GM21423 (cell line): ENCODE measurements at regions not wholly inside any gene's neighbourhood (a gene's known extent, or its start where the extent isn't known, plus 50 kb on each side); places are given as distances from the start of the nearest gene placed in this dataset.

Experiments
- ATAC-seq: cut with Tn5 transposase; IDR thresholded peaks from one replicate; pipeline ENCODE4 v1.9.1; 2021; ENCODE audit warnings: mild to moderate bottlenecking, moderate library complexity; ENCODE audit not compliant: unreplicated experiment

GRCh38 chr4:181308476-181309312, 934.5 kb upstream of the TENM3 start:
- ATAC-seq = no peak

DNA sequence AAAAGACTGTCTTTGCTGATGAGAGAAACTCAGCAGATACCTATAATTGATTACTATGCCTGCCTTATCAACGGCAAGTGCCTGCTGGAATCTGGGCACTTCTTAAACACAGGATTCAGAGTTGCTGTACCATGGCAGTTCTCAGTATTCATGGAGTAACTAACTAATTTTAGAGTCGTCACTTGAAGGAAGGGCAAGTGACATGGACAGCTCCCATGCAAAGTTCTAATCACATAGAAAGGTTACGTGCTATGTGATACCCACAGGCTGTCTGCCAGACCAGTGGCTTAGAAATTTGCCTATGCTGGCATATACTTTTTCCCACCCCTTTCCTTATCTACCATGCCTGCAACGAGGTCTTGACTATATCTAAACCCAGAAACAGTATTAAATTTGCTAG, 931.1 kb upstream of the TENM3 start:
- ATAC-seq = no peak

DNA sequence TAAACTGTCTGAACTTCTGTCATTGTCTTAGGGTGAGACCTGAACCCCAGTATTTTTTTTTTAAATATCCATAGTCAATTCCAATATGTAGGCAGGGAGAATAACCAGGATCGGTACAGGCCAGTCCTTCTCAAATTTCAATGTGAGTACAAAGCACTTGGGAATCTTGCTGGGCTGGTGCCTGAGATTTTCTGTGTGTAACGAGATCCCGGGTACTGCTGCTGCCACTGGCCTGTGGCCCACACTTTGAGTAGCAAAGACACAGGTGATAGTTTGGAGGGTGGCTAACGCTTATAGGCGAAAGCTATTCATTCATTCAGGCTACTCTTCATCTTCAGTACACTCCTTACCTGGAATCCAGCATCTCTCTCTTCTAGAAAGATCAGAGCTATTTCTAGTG, 923.6 kb upstream of the TENM3 start:
- no peak for ATAC-seq

DNA sequence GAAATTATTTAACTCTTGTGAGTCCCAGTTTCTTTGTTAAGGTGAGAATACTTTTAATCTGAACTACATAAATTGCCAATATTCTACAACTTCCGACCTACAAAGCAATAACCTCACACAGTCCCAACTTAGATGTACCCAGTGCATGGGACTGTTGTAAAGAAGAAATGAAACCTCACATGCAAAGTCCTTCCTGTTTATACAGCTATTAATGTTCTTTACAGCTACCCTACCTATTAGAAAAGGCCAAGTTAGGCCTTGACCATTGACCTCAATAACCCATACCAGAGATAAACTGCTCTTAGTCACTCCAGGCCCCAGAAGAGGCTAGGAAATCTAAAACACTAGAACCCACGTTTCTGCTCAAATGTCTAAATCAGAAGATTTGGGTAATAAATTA, 920.1 kb upstream of the TENM3 start:
- ATAC-seq = no peak

DNA sequence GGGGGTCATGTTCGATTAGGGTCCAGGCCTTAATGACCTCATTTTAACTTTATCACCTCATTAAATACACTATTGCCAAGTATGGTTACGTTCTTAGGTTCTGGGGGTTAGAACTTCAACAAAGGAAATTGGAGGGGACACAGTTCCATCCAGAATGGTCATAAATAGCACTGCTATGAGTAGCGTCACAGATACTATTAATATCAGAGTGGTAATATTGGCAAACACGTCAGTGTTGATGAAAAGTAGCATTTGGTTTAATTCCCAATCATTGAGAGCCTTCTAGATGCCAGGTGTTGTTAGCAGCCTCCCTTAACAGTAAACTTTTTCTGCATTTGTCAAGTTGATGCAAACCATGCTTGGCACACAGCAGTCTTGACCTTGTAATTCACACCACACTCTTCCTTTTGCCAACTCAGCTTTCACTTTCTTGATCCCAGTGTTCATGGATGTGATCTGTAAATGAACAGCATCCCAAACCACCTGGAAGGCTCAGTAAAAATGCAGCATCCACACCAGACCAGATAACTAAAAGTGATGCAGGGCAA, 912.5 kb upstream of the TENM3 start:
- ATAC-seq = no peak

DNA sequence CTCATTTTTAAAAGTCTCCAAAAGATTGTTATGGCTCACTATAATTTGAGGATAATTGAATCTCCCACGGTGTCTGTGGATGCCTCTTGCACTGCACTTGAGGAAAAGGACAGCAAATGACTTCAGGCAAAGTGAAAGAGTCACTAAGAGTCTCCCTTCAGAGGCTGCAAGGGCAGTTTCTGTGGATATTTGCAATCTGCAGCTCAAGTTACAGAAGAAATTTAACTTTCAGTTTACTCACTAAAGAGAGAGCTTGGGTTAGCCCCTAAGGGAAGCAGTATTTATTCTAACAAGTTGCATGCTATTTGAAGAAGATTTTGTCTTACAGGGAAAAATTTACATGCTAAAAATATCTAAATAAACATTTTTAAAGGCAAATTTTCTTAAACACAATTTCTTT, 912.0 kb upstream of the TENM3 start:
- ATAC-seq = no peak

DNA sequence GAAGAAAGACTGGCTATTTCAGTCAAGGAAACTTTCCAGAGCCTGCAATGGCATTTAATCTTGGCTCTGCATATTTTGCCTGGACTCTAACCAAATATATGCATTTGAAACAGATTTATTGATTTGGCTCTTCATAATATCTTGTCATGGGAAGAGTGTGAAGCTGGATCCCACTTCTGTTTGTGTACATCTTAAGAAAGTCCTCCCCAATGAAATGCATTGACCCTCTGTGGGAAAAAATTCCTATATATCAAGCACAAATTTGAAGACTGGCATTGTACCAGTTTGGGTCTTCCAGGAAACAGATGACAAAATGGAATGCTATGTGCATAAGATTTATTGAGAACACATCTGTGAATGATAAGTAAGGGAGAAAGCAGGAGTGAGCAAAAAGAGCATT, 897.3 kb upstream of the TENM3 start:
- ATAC-seq = no peak

GRCh38 chr4:181350615-181351415, 892.4 kb upstream of the TENM3 start:
- ATAC-seq = no peak

GRCh38 chr4:181364504-181364903, 878.7 kb upstream of the TENM3 start:
- no peak for ATAC-seq

DNA sequence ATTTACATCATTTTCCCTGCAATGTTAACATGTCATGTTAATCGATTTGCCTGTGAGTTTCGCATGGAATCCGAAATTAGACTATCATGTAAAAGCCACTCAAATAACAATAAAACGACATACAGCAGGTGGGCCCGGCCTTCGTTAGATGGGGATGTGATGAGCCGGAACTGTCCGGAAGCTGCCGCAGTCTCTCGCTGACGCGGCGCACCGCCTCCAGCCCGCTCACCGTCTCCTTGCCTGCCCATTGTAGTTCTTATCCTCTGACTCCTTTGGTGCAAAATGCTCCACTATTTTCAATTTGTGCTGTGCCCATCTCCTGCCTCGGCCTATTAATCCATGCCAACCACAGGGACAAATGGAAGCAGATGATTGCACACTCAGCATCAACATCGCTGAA, 877.5 kb upstream of the TENM3 start:
- ATAC-seq = no peak

DNA sequence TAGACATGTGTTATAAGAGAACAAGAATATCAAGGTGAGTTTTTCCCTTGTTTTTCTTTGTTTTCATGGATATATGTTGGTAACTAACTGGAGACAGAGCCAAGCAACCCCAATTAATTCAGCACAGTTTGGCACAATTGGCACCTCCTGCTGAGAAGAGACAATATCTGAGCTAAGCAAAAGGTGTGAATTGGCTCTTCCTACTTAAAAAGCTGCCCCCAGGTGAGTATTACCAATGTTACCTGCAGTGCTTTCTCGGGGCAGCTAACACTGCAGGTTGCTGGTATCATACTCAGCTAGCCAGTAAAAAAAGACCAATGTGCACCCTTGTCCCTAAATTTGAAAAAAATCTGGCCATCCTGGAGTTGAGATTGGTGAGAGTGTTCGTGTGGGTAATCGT, 871.2 kb upstream of the TENM3 start:
- ATAC-seq = no peak

DNA sequence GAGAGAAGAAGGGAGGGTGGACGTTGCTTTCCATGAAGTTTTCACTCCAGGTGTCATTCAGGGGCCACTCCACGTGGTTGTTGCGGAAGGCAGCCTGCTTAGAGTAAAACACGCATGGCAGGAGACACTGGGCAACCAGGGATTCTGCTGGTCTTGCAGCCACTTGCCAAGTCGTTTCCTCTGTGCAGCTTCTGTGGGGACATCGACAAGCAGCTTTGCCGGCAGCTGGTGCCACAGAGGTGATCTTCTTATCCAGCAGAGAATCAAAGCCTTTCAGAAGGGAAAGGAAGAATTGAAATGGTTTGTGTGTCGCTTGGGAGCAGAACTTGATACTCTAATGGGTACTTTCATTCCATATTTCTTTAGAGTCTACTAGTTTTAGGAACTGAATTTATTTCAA, 867.1 kb upstream of the TENM3 start:
- no peak for ATAC-seq

GRCh38 chr4:181388061-181388460, 855.1 kb upstream of the TENM3 start:
- ATAC-seq = no peak

GRCh38 chr4:181416966-181417365, 826.2 kb upstream of the TENM3 start:
- no peak for ATAC-seq

GRCh38 chr4:181418496-181418895, 824.7 kb upstream of the TENM3 start:
- ATAC-seq = no peak

DNA sequence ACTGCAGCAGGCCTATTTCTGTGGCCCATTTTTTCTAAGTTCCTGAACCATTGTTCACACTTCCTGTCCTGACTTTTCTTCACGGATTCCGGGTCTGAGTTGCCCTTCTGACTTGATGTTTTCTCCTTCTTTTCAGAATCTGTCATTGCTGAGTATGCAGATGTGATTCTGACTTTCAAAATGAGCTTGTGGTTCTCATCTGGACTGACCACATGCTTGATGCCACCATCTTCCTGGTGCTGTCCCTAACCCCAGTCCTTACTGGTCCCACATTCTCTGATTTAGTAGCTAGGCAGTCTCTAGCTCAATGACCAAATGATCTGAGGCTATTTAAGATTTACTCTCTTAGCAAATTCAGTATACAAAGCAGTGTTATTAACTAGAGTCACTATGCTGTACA, 822.3 kb upstream of the TENM3 start:
- ATAC-seq = no peak

- ATAC-seq = no peak
These were observed 818.7 kb upstream of the TENM3 start for GRCh38 chr4:181424362-181425016.

- no peak for ATAC-seq
These were observed 816.1 kb upstream of the TENM3 start for GRCh38 chr4:181427076-181427475.

DNA sequence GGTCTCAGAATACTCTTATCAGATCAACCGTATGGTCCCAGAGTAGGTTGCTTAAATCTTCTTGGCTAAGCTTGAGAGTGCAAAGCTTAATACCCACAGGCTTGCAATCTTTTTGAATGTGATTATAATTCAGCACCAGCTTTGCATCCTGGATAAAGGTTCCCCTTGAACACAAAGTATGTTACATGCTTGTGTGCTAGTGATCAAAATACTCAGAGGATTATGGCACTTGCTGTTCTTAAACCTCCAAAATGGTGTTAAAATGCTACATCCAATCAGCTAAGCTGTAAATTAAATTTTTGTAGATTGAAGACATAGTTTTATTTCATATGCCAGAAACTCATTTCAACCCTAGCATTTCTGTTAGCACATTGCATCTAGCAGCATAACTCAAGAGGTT, 812.2 kb upstream of the TENM3 start:
- ATAC-seq = no peak

DNA sequence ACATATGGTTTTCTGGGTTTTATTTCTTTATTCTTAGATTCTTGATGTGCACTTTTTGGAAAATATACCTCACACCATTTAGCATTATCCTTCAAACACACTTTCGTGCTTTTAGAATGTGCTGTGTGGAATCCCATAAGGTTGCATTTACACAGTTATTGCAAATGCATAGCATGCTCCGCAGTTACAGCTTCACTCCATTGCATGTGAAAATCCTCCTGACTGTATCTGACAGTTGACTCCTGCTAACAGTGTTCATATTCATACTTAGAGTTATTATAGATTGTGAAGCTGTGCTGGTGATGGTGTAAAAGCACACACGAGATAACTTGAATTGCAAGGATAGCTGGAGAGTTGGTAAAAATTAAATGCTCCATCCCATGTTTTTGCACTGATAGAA, 811.5 kb upstream of the TENM3 start:
- no peak for ATAC-seq

DNA sequence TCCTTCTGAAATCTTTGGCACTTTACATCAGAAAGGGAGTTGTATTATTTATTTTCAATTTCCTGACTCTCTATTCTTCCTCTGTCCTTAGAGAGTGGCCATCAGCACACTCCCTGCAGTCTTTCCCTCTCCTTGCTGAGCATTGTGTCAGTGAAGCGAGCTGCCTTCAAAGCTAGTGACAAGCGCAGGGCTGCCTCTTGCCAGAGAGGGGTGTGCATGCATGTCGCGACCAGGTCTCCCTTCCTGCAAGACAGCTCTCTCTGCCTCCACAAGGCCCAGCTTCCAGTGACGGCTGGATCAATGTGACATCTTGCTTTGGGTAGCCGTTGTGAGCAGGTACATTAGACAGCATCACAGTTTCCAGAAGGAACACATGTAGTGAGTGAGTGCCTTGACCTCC, 810.9 kb upstream of the TENM3 start:
- ATAC-seq = no peak

GRCh38 chr4:181437895-181438294, 805.3 kb upstream of the TENM3 start:
- no peak for ATAC-seq
